ENCODE measurements at regions not wholly inside any gene's neighbourhood (a gene's known extent, or its start where the extent isn't known, plus 50 kb on each side); places are given as distances from the start of the nearest gene placed in this dataset.

DNA sequence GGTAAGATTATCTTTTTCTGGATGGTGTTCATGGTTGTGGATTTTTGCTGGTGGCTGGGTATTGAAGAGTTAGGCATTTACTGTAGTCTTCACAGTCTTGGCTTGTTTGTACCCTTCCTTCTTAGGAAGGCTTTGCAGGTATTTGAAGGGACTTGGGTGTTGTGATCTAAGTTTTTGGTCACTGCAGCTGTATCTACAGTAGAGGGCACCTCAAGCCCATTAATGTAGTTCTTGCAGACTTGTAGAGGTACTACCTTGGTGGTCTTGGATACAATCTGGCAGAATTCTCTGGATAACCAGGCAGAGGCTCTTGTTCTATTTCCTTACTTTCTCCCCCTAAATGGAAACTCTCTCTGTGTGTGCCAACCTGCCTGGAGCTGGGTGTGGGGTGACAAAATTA, 155.8 kb upstream of the BRINP3 start:
- Histone ChIP-seq H3K4me2 (ENCODE audit: insufficient read depth, low read length) (no peak overlapping the region), H4K20me1 (replicated peaks; ENCODE audit: control insufficient read depth, insufficient read depth, low read length) (no peaks in the 10 kb centered on the region), H3K4me3 (no peak overlapping the region), H3K9me3 (replicated peaks; ENCODE audit: control insufficient read depth, insufficient read depth, low read depth, low read length) (no peaks in the 10 kb centered on the region; the same call in none of the 2 replicates), H3K27me3 (ENCODE audit: control insufficient read depth in 2 of 2, insufficient read depth in 2 of 2, low read length in 2 of 2) (no peaks in the 10 kb centered on the region), H3K27ac (ENCODE audit: extremely low read depth, low read depth, low read length) (no peak overlapping the region), H3K9ac (ENCODE audit: insufficient read depth in 1 of 2, low read depth in 2 of 2, low read length in 2 of 2) (no peak overlapping the region), H3K9me1 (ENCODE audit: control insufficient read depth, insufficient read depth, low read length) (no peaks in the 10 kb centered on the region), H2AFZ (ENCODE audit: low read depth, low read length) (no peak overlapping the region), H3K36me3 (ENCODE audit: control insufficient read depth, insufficient read depth, low read length) (no peaks in the 10 kb centered on the region), H3K79me2 (ENCODE audit: control insufficient read depth, insufficient read depth, low read length) (no peaks in the 10 kb centered on the region), H3K4me1 (replicated peaks in 1 of 2; ENCODE audit: control insufficient read depth in 2 of 2, insufficient read depth in 2 of 2, low read length in 2 of 2) (no peaks in the 10 kb centered on the region)
- BruUV-seq (replicated peaks) = no TSS peak
- no peak for TF ChIP-seq HNRNPUL1 (IDR thresholded peaks at IDR 0.05; ENCODE audit: low read length)
- peak in 1 of 2 experiments; percentile 33; a peak in 1 of 4 replicates for TF ChIP-seq RAD21 (CRISPR knock-in tag; conservative IDR thresholded peaks at IDR 0.05 in 1 of 2, IDR thresholded peaks at IDR 0.05 in 1 of 2)
- CTCF ChIA-PET (ENCODE audit: low intra/inter-chr PET ratio) = no interaction called here
- intact Hi-C loops (cut with micrococcal nuclease) (no loop called here), in situ Hi-C loops (cut with MboI) (no loop called here)
- no peak for DNase-seq (ENCODE audit: extremely low read depth in 1 of 4, low spot score in 3 of 4)
- ATAC-seq = no peak
- no peak for FAIRE-seq
- POLR2A ChIA-PET = no interaction called here

- Histone ChIP-seq H3K4me1 (replicated peaks in 1 of 2; ENCODE audit: control insufficient read depth in 2 of 2, insufficient read depth in 2 of 2, low read length in 2 of 2) (no peaks in the 10 kb centered on the region), H3K27ac (ENCODE audit: extremely low read depth, low read depth, low read length) (no peak overlapping the region), H3K4me3 (no peak overlapping the region), H3K79me2 (ENCODE audit: control insufficient read depth, insufficient read depth, low read length) (no peaks in the 10 kb centered on the region), H3K9me3 (replicated peaks; ENCODE audit: control insufficient read depth, insufficient read depth, low read depth, low read length) (no peaks in the 10 kb centered on the region; the same call in none of the 2 replicates), H3K9me1 (ENCODE audit: control insufficient read depth, insufficient read depth, low read length) (no peaks in the 10 kb centered on the region), H3K9ac (ENCODE audit: insufficient read depth in 1 of 2, low read depth in 2 of 2, low read length in 2 of 2) (no peak overlapping the region), H2AFZ (ENCODE audit: low read depth, low read length) (no peak overlapping the region), H3K4me2 (ENCODE audit: insufficient read depth, low read length) (no peak overlapping the region), H3K27me3 (ENCODE audit: control insufficient read depth in 2 of 2, insufficient read depth in 2 of 2, low read length in 2 of 2) (no peaks in the 10 kb centered on the region), H3K36me3 (ENCODE audit: control insufficient read depth, insufficient read depth, low read length) (no peaks in the 10 kb centered on the region), H4K20me1 (replicated peaks; ENCODE audit: control insufficient read depth, insufficient read depth, low read length) (no peaks in the 10 kb centered on the region)
- DNase-seq (ENCODE audit: extremely low read depth in 1 of 4, low spot score in 3 of 4) = no peak
- CTCF ChIA-PET (ENCODE audit: low intra/inter-chr PET ratio) = no interaction called here
- in situ Hi-C loops (cut with MboI) = no loop called here
- no TSS peak for BruUV-seq (replicated peaks)
- ATAC-seq = no peak
- FAIRE-seq = no peak
- POLR2A ChIA-PET = no interaction called here
- 13% methylated on average over 2 of the region's 2 CpGs for WGBS (ENCODE audit: insufficient coverage, low coverage, missing lambda C conversion rate)
- intact Hi-C loops (cut with micrococcal nuclease) = no loop called here
- no peak for TF ChIP-seq USF1 (CRISPR knock-in tag; IDR thresholded peaks at IDR 0.05)
- no peak for TF ChIP-seq BRF1 (IDR thresholded peaks at IDR 0.05; ENCODE audit: borderline replicate concordance, extremely low read depth, insufficient read length)
Measured at GRCh38 chr1:190634134-190634533, 156.5 kb upstream of the BRINP3 start.
